GM21447 (cell line): ENCODE measurements at regions not wholly inside any gene's neighbourhood (a gene's known extent, or its start where the extent isn't known, plus 50 kb on each side); places are given as distances from the start of the nearest gene placed in this dataset.
A peak's percentile ranks its signal among the peaks of the same experiment; 100 is the strongest.

Source experiments
- ATAC-seq: cut with Tn5 transposase; IDR thresholded peaks from one replicate; pipeline ENCODE4 v1.9.1; 2021; ENCODE audit not compliant: unreplicated experiment

GRCh38 chr18:47603158-47603557, 327.3 kb downstream of the SMAD2 start:
- no peak for ATAC-seq

DNA sequence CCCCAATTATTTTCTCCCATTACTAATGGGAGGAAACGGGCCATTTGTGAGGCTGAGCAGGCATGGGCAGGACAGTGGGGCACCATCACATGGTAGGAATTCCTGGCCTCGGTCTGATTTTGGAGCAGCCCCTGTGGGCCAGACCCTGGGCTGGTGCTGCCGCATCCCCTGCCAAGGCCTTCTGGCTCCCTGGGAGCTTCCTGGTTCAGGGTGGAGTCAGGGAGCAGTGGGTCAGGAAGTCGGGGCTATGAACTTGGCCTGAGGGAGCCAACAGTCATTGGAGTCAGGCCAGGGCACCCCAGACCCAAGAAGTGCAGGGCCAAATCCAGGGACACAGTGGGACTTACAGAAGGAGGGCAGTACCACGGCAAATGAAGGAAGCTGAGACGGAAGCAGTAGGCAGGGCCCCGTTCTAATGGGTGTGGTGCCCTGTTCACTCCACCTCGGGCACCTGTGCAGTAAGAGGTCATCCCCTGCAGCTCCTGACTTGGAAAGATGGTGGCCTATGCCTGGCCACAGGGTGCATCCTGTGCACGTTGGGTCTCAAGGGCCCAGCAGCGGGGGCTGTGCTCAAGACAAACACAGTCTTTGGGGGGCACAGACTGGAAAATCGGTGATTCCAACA, 328.1 kb downstream of the SMAD2 start:
- ATAC-seq: no peak

DNA sequence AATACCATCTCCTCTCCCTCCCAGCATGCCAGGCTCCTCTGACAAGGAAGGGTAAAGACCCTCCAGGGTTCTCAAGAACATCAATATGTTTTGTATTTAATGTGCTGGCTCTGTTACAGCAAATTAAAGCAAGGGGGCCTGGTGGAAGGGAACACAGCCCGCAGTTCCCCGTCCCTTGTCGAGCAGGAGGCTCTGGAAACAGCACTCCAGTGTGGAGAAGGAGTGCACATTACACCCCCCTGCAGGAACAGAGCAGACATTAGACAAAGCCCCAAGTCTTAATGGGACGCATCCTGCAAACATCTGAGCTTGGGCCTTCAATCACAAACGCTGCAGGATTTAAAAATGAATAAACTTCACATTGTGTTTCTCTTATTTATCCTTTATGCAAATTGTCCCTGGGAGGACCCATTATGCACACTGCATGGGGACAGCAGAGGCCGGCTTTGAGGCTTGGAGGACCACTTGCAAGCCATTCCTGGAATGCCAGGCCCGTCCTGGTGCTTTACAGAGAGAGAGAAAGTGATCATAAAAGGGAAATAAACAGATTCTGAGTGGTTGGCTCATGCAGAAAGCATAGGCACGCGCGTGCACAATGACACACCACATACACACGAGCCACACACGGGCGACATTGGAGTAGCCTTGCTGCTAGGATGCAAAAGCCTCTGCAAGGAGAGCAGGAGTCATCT, 328.7 kb downstream of the SMAD2 start:
- ATAC-seq: no peak

DNA sequence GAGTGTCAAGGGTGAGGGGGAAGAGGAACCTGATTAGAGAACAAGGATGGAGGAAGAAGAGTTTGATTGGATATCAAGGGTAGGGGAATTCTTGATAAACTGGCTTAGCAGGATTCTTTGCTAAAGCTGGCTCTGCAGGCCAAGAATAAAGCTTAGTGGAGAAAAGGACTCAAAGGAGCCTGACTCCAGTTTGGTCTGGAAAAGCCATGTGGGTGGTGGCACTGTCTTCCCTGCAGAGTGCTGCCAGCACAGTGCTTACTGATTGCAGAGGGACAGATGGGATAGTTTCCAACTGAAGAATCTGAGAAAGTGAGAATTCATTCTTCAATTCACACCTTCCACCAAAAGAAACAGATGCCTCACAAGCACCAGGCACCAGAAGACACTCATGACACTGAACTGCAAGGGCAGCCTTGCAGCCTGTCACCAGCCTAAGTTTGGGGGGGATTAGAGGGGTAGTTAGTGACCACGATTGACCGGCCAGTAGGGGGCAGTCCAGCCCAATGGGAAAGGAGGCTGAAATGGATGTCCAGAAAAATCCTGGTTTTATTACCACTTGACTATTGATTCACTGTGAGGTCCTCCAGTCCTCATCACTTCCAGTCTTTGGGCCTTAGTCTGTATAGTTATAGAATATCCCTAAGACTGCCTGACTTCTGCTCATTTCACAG, 334.5 kb downstream of the SMAD2 start:
- no peak for ATAC-seq

GRCh38 chr18:47594621-47595086, 335.8 kb downstream of the SMAD2 start:
- no peak for ATAC-seq

GRCh38 chr18:47593744-47594472, 336.6 kb downstream of the SMAD2 start:
- ATAC-seq: no peak

- ATAC-seq: no peak
These were observed 339.0 kb downstream of the SMAD2 start for GRCh38 chr18:47591429-47591828.

- ATAC-seq: no peak
These were observed 336.1 kb upstream of the SKOR2 start for GRCh38 chr18:47587587-47587986.

DNA sequence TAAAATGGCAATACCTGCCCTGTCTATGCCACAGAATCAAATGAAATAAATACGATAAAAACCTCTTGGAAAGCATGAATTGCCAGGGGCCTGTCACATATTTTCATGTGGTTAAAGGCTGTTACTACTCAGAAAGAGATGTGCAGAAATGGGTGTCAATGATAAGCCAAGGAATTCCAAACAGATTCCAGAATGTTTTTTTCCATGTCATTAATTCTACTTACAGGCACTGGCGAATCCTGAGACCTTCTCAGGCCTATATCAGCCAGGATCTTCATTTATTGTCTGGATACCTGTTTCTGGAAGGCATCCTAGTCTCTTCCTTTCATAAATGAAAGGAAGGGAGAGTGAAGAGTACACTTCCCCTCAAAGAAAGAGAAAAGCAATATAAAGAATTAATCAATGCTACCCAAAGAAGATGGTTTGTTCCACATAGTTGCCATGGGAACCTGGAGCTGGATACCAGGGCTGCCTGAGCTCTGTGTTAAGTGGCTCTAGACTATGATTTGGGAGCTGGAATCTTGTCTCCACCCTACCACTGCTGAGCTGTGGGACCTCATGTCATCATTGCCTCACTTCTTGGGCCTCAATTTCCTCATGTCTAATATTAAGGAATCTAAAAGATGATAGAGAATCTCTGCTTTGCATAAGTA, 335.1 kb upstream of the SKOR2 start:
- ATAC-seq: no peak

DNA sequence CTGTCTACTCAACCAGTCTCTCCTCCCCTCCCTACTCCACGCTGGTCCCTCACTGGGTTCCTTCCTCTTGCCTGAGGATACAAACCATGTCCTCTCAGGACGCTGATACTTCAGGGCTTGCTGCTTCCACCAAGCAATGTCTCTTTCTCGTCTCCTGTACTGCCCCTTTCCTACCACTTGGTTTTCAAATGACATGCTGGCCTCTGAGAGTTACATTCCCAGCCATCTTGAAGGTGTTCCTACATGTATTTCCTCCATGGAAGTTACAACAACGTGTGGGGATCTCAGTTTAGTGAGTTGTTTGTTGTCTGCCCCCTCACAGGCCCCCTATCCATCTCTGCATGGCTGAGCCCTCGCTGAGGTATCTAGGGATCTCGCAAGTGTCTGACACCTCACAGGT, 334.5 kb upstream of the SKOR2 start:
- ATAC-seq: no peak

DNA sequence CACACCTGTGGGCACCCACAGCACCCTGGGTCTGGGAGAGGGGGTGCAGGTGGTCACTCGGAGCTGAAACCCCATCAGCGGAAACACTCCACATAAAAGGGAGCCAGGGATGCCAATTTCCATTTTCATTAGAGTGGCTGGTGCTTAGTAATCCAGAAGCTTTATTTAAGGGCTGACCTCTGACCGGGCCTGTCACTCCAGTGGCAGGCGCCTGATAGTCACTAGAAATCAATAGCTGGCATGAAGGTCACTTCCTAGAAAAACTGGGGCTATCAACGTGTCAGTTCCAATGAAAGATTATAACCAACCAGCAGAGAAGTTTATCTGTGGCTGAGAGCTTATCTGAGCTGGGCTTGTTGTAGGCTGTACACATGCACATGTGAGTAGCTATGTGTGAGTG, 333.7 kb upstream of the SKOR2 start:
- ATAC-seq: no peak

GRCh38 chr18:47582093-47582492, 330.6 kb upstream of the SKOR2 start:
- no peak for ATAC-seq

DNA sequence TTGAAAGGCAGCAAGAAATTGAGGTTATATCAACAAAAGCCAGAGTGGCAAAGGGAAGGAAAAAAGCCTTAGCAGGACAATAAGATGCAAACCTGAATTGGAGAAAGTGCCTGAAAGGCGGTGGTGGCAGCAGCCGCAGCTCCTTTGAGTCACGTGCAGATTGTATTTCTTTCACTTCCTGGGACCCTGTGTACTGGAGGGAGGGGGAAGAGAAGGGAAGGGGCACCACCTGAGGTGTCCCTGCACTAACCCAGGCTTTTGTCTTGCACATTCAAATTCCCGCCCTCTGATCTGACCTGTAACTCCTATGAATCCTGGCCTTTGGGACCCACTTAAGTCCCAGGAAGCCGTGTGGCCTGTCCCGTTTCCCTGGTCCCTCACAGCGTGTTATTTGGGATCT, 326.1 kb upstream of the SKOR2 start:
- no peak for ATAC-seq

- no peak for ATAC-seq
These were observed 323.5 kb upstream of the SKOR2 start for GRCh38 chr18:47574966-47575365.

GRCh38 chr18:47571957-47572356, 320.5 kb upstream of the SKOR2 start:
- no peak for ATAC-seq

GRCh38 chr18:47566809-47567208, 315.3 kb upstream of the SKOR2 start:
- ATAC-seq: no peak

DNA sequence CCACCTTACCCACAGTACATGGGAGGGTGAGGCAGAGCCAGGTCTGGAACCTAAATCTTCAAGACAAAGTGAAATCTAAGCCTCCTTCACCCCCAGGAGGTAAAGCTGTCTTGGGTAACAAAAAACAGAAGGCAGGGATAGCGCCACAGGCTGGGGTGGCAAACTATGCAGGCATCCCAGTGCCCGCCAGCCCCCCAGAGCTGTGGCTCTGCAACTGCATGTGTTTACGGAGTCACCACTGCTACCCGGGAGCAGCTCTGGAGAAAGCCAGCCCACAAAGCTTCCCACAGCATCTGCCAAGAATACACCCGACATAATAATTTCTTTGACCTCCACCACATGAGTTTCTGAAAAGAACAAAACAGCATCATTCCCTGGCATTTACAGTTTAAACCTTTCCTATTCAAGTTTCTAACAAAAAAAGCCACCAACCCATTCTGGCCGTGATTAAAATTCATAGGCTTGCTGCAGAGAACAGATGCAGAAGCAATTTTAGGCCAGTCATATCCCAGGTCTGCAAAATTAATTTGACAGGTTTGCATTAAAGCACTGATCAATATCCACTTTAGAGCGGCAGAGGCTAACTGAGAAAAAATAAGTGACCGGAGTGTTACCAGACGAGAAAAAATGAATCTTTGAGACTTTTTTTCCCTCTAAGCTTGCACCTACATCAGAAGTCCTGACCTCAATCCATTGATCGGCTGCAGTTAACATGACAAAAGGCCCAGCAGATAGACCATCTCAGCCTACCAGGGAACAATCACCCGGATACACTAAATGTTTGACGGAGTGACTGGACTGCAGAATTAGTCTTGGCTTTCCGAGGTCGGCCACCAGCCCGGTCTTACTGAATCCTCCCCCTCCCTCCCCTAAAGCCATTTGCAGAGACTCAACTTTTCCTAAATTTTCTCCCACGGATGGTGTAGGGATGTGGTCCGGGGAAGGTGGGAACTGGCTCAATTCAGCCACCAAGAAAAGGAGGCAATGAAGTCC, 309.6 kb upstream of the SKOR2 start:
- ATAC-seq: no peak

GRCh38 chr18:47558110-47558750, 306.8 kb upstream of the SKOR2 start:
- peak; percentile 82 for ATAC-seq

GRCh38 chr18:47557160-47557559, 305.7 kb upstream of the SKOR2 start:
- no peak for ATAC-seq
